ENCODE measurements at regions not wholly inside any gene's neighbourhood (a gene's known extent, or its start where the extent isn't known, plus 50 kb on each side); places are given as distances from the start of the nearest gene placed in this dataset.

DNA sequence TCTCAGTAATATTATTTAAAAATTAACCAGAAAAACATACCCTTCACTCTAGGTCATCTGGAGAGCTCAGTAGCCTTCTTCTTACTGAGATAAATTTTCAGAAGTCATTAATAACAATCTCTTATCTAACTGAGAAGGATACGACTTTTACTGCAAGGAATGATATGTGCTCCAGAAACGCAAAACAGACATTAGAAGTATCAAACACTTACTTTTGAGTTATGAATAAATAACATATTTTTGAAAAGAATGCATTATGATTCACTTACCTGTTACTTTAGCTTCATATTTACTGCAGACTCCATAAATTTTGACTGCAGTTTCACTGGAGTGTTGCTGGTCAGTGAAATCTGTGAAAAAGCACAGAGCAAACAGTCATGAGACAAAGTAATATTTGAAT is 668.7 kb upstream of the NRSN1 start:
- intact Hi-C loops (cut with DNase I; ENCODE audit: low total_unique reads) (no loop called here), in situ Hi-C loops (cut with MboI; ENCODE audit: low pct_ligation_motif_present in 1 of 4, low pct_unique_long_range_greater_than_20kb in 1 of 4, low sequenced_read_pairs in 3 of 4) (no loop called here)
- Histone ChIP-seq H3K36me3 (no peaks in the 10 kb centered on the region), H3K4me3 (no peak overlapping the region), H3K9me3 (peaks cover 0 to 4% of the 10 kb centered on the region in 2 donors), H3K27ac (no peak overlapping the region), H3K27me3 (no peaks in the 10 kb centered on the region), H3K4me1 (no peaks in the 10 kb centered on the region)
- no peak for TF ChIP-seq EP300 (IDR thresholded peaks at IDR 0.05; ENCODE audit: low read depth)
- no peak for TF ChIP-seq POLR2A (IDR thresholded peaks at IDR 0.05)
- no peak for TF ChIP-seq POLR2AphosphoS5 (IDR thresholded peaks at IDR 0.05)
- TF ChIP-seq, protein P1, sequence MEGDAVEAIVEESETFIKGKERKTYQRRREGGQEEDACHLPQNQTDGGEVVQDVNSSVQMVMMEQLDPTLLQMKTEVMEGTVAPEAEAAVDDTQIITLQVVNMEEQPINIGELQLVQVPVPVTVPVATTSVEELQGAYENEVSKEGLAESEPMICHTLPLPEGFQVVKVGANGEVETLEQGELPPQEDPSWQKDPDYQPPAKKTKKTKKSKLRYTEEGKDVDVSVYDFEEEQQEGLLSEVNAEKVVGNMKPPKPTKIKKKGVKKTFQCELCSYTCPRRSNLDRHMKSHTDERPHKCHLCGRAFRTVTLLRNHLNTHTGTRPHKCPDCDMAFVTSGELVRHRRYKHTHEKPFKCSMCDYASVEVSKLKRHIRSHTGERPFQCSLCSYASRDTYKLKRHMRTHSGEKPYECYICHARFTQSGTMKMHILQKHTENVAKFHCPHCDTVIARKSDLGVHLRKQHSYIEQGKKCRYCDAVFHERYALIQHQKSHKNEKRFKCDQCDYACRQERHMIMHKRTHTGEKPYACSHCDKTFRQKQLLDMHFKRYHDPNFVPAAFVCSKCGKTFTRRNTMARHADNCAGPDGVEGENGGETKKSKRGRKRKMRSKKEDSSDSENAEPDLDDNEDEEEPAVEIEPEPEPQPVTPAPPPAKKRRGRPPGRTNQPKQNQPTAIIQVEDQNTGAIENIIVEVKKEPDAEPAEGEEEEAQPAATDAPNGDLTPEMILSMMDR (IDR thresholded peaks at IDR 0.05), result no peak
- WGBS, 2 donors (ENCODE audit: low coverage in 1 of 2), result 52 to 72% methylated on average over 2 of the region's 2 CpGs
- DNase-seq, result no peak

DNA sequence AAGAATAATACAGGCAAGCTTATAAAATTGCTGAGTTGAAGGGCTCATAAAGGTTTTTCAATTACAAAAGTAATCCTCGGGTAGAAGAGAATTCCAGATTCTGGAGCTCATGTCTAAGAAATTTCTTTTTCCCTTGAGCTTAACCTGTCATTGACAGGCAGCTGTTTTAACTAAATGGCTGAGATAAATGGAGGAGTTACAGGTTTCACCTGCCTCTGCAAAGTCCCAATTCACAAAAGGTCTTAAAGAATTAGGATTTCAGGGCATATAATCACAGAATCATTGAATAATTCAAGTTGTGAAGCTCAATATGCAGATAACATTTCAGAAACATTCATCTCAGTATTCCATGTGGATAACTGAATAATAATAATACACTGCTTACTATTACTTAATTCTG is 660.1 kb upstream of the NRSN1 start:
- H3K4me1 ChIP-seq, result no peaks in the 10 kb centered on the region
- 45 to 50% methylated on average over 1 of the region's 1 CpG for WGBS, 2 donors (ENCODE audit: low coverage in 1 of 2)
- no peaks in the 10 kb centered on the region for H3K36me3 ChIP-seq
- no peak overlapping the region for H3K4me3 ChIP-seq
- no peak for TF ChIP-seq POLR2A (IDR thresholded peaks at IDR 0.05)
- no peak for TF ChIP-seq POLR2AphosphoS5 (IDR thresholded peaks at IDR 0.05)
- TF ChIP-seq EP300 (IDR thresholded peaks at IDR 0.05; ENCODE audit: low read depth), result no peak
- TF ChIP-seq, protein P1 (IDR thresholded peaks at IDR 0.05), result no peak
- no peaks in the 10 kb centered on the region for H3K27me3 ChIP-seq
- H3K9me3 ChIP-seq, result peaks cover 0 to 4% of the 10 kb centered on the region in 2 donors
- H3K27ac ChIP-seq, result no peak overlapping the region
- in situ Hi-C loops (cut with MboI; ENCODE audit: low pct_ligation_motif_present in 1 of 4, low pct_unique_long_range_greater_than_20kb in 1 of 4, low sequenced_read_pairs in 3 of 4), result no loop called here
- DNase-seq, result no peak
- intact Hi-C loops (cut with DNase I; ENCODE audit: low total_unique reads), result no loop called here

DNA sequence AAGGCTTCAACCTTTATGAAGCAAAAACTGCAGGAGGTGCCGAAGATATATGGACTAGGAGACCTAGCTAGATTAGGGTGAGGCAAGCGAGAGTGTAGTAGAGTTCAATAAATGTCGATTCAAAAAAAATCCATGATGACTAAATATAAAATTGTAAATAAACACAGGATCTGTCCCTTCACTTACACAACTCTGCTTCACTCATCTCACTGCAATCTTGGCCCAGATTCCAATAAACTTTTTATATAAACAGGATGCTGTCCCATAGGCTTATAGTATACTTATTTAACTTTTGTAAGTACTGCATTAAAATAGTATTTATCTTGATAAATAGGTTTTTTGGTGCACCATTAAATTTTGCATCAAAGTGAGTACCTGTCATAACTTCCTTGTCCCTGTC is 648.4 kb upstream of the NRSN1 start:
- in situ Hi-C loops (cut with MboI; ENCODE audit: low pct_ligation_motif_present in 1 of 4, low pct_unique_long_range_greater_than_20kb in 1 of 4, low sequenced_read_pairs in 3 of 4), result no loop called here
- Histone ChIP-seq H3K27ac (no peak overlapping the region), H3K4me3 (no peak overlapping the region), H3K36me3 (no peaks in the 10 kb centered on the region), H3K4me1 (no peaks in the 10 kb centered on the region), H3K27me3 (no peaks in the 10 kb centered on the region), H3K9me3 (no peaks in the 10 kb centered on the region)
- 79 to 86% methylated on average over 3 of the region's 3 CpGs for WGBS, 2 donors (ENCODE audit: low coverage in 1 of 2)
- DNase-seq, result no peak
- intact Hi-C loops (cut with DNase I; ENCODE audit: low total_unique reads), result no loop called here
- TF ChIP-seq EP300 (IDR thresholded peaks at IDR 0.05; ENCODE audit: low read depth) (no peak), POLR2AphosphoS5 (IDR thresholded peaks at IDR 0.05) (no peak), POLR2A (IDR thresholded peaks at IDR 0.05) (no peak)
- TF ChIP-seq, protein P1 (IDR thresholded peaks at IDR 0.05), result no peak

DNA sequence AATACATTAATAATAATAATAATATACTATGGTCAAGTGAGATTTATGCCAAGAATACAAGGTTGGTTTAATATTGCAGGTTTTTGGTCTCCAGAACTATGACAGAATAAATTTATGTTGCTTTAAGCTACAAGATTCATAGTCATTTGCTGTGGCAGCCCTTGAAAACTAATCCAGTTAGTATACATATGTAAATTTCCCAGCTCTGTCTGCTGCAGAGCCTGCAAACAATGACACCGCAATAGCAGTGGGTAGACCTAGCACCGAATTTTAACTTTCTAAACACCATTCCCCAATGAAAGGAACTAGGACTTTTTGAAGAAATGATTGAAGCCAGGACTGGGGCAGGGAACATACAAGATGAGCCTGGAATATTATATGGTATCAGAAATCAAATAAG is 647.7 kb upstream of the NRSN1 start:
- Histone ChIP-seq H3K27ac (no peak overlapping the region), H3K9me3 (no peaks in the 10 kb centered on the region), H3K4me3 (no peak overlapping the region), H3K36me3 (no peaks in the 10 kb centered on the region), H3K4me1 (no peaks in the 10 kb centered on the region), H3K27me3 (no peaks in the 10 kb centered on the region)
- intact Hi-C loops (cut with DNase I; ENCODE audit: low total_unique reads) (no loop called here), in situ Hi-C loops (cut with MboI; ENCODE audit: low pct_ligation_motif_present in 1 of 4, low pct_unique_long_range_greater_than_20kb in 1 of 4, low sequenced_read_pairs in 3 of 4) (no loop called here)
- TF ChIP-seq POLR2A (IDR thresholded peaks at IDR 0.05) (no peak), EP300 (IDR thresholded peaks at IDR 0.05; ENCODE audit: low read depth) (no peak), POLR2AphosphoS5 (IDR thresholded peaks at IDR 0.05) (no peak)
- TF ChIP-seq, protein P1 (IDR thresholded peaks at IDR 0.05), result no peak
- no peak for DNase-seq
- WGBS, 2 donors (ENCODE audit: low coverage in 1 of 2), result 60 to 78% methylated on average over 1 to 2 of the region's 2 CpGs

All from transverse colon (tissue), 4 donors.